ENCODE measurements at regions not wholly inside any gene's neighbourhood (a gene's known extent, or its start where the extent isn't known, plus 50 kb on each side); places are given as distances from the start of the nearest gene placed in this dataset.

GRCh38 chr17:33992113-33992512, 263.0 kb upstream of the CCL2 start:
- TF ChIP-seq, protein P1, sequence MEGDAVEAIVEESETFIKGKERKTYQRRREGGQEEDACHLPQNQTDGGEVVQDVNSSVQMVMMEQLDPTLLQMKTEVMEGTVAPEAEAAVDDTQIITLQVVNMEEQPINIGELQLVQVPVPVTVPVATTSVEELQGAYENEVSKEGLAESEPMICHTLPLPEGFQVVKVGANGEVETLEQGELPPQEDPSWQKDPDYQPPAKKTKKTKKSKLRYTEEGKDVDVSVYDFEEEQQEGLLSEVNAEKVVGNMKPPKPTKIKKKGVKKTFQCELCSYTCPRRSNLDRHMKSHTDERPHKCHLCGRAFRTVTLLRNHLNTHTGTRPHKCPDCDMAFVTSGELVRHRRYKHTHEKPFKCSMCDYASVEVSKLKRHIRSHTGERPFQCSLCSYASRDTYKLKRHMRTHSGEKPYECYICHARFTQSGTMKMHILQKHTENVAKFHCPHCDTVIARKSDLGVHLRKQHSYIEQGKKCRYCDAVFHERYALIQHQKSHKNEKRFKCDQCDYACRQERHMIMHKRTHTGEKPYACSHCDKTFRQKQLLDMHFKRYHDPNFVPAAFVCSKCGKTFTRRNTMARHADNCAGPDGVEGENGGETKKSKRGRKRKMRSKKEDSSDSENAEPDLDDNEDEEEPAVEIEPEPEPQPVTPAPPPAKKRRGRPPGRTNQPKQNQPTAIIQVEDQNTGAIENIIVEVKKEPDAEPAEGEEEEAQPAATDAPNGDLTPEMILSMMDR (IDR thresholded peaks at IDR 0.05) = no peak
- TF ChIP-seq POLR2A (IDR thresholded peaks at IDR 0.05) = no peak
